Left ventricle myocardium inferior (tissue), 1 donor: ENCODE measurements at regions not wholly inside any gene's neighbourhood (a gene's known extent, or its start where the extent isn't known, plus 50 kb on each side); places are given as distances from the start of the nearest gene placed in this dataset.
A peak's percentile ranks its signal among the peaks of the same experiment; 100 is the strongest.

ENCODE experiments used
- DNase-seq: peaks from one replicate; pipeline ENCODE4 v3.0.0-alpha.2; 2020
- H3K27ac ChIP-seq: fragments of 200-600 bp; replicated peaks from 2 replicates; pipeline ENCODE4 v1.8.0; 2021
- H3K27me3 ChIP-seq: fragments of 200-600 bp; 2 replicates; pipeline ENCODE4 v1.8.0; 2021; ENCODE audit warnings: low read depth
- H3K36me3 ChIP-seq: fragments of 200-600 bp; 2 replicates; pipeline ENCODE4 v1.8.0; 2021
- H3K4me1 ChIP-seq: fragments of 200-600 bp; 2 replicates; pipeline ENCODE4 v1.8.0; 2021
- H3K4me3 ChIP-seq: fragments of 200-600 bp; 2 replicates; pipeline ENCODE4 v1.8.0; 2021; ENCODE audit warnings: mild to moderate bottlenecking, moderate library complexity
- H3K9me3 ChIP-seq: fragments of 200-600 bp; replicated peaks from 2 replicates; pipeline ENCODE4 v1.8.0; 2021
- CTCF ChIP-seq: fragments of 200-600 bp; IDR thresholded peaks from 2 replicates; pipeline ENCODE4 v1.8.0; 2021; ENCODE audit warnings: antibody characterized with exemption, mild to moderate bottlenecking, borderline replicate concordance
- intact Hi-C: fragments of 100-400 bp; cut with micrococcal nuclease; formaldehyde crosslinking; loops from one replicate; pipeline ENCODE4 v1.11.0; 2022
- donor health status: DM: no; HTN: yes; CAD: no; lungs with severe emphysema.

GRCh38 chr6:11318835-11319813 is 86.7 kb upstream of the NEDD9 start:
- Histone ChIP-seq H3K4me1 (peaks cover 33% of the 10 kb centered on the region), H3K27me3 (no peaks in the 10 kb centered on the region), H3K36me3 (no peaks in the 10 kb centered on the region), H3K27ac (peak overlapping the region; percentile 53), H3K4me3 (no peak overlapping the region), H3K9me3 (no peaks in the 10 kb centered on the region)
- DNase-seq = no peak
- intact Hi-C loops = no loop called here
- TF ChIP-seq CTCF = no peak

GRCh38 chr6:11317885-11318771 is 85.7 kb upstream of the NEDD9 start:
- H3K9me3 ChIP-seq = no peaks in the 10 kb centered on the region
- peak overlapping the region; percentile 53 for H3K27ac ChIP-seq
- no peak for DNase-seq
- H3K4me1 ChIP-seq = peaks cover 33% of the 10 kb centered on the region
- H3K4me3 ChIP-seq = no peak overlapping the region
- no peaks in the 10 kb centered on the region for H3K27me3 ChIP-seq
- intact Hi-C loops = no loop called here
- H3K36me3 ChIP-seq = no peaks in the 10 kb centered on the region
- no peak for TF ChIP-seq CTCF

- Histone ChIP-seq H3K9me3 (no peaks in the 10 kb centered on the region), H3K27ac (peak overlapping the region; percentile 63), H3K4me1 (peaks cover 33% of the 10 kb centered on the region), H3K27me3 (no peaks in the 10 kb centered on the region), H3K36me3 (no peaks in the 10 kb centered on the region), H3K4me3 (no peak overlapping the region)
- TF ChIP-seq CTCF = no peak
- intact Hi-C loops = no loop called here
- DNase-seq = no peak
These were observed 83.4 kb upstream of the NEDD9 start for GRCh38 chr6:11315743-11316437.

GRCh38 chr6:11313207-11313606 is 80.7 kb upstream of the NEDD9 start:
- intact Hi-C loops = no loop called here

More at GRCh38 chr6:11313207-11313606, 80.7 kb upstream of the NEDD9 start:
- no peak for TF ChIP-seq CTCF
- Histone ChIP-seq H3K27me3 (no peaks in the 10 kb centered on the region), H3K4me1 (peaks cover 23% of the 10 kb centered on the region), H3K27ac (no peak overlapping the region), H3K9me3 (no peaks in the 10 kb centered on the region), H3K4me3 (no peak overlapping the region), H3K36me3 (no peaks in the 10 kb centered on the region)
- DNase-seq = no peak
